ENCODE measurements at regions not wholly inside any gene's neighbourhood (a gene's known extent, or its start where the extent isn't known, plus 50 kb on each side); places are given as distances from the start of the nearest gene placed in this dataset.

- no peak for DNase-seq
These were observed 493.1 kb downstream of the ZNF608 start for GRCh38 chr5:124253203-124253810.

DNA sequence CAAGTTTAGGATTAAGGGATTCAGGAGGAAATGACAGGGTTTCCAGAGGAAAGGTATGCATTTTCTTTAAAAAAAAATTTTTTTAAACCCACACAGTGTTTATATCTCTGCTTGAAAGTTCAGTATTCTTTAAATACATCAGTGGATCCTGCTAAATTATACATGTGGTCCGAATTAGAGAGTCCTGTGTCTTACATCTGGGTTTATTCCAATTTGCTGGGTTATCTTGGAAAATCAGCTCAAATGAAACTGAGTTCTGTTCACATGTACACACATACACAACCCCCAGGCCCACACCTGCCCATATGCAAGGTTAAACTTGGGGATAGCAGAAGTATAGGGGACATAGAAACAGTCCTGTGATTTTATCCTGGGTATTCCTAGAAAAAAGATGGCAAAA is 493.7 kb downstream of the ZNF608 start:
- DNase-seq, result no peak

DNA sequence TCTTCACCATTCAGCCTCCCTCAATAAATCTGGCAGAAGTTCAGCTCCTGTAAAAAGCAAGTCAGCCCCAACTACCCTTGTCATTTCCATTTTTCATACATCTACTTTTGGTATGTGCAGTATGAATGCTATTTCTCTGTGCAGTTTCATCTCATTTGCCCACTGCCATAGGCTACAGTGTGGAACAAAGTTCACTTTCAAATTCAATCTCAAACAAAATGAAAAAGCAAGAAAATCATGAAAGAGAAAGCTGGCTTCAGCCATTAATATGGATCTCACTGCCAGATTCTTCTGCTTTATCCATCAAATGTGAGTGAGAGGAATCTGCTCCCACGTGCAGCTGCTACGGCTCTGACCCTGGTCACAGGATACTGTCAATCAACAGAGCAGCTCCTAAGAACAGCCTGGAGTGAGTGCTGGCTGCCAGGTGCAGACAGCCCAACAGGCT is 494.2 kb downstream of the ZNF608 start:
- no peak for DNase-seq

- no peak for DNase-seq
These were observed 501.2 kb downstream of the ZNF608 start for GRCh38 chr5:124245276-124245675.

DNA sequence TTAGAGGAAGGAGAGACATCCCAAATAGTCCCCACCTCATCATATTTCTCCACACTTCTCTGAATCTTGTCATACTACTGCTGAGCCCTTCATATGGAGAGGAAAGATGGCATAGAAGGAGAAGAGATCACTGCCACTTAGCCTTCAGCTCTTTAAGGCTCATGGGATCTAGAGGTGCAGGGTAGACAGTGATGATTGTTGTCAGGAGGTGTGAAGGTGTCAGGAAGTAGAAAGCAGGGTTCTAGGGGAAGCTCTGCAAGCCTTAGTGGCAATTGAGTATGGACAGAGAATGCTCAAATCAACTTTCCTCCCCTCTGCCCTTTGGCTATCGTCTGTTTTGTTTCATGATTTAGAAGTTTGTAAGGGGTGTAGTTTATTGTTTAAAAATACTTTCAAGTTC is 505.7 kb downstream of the ZNF608 start:
- no peak for DNase-seq

DNA sequence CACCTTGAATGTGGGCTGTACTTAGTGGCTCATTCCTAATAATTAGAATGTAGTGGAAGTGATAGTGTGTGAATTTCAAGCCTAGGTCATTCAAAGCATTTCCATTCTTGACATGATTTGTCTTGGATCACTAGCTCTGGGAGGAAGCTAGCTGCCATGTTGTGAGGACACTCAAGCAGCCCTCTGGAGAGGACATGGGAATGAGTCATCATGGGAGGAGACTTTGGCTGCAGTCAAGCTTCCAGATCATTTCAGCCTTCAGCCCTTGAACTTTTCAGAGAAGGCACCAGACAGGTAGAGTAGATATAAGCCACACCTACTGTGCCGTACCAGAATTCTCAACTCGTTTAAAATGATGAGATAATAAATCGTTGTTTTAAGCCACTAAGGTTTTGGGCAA is 506.9 kb downstream of the ZNF608 start:
- DNase-seq, result no peak

DNA sequence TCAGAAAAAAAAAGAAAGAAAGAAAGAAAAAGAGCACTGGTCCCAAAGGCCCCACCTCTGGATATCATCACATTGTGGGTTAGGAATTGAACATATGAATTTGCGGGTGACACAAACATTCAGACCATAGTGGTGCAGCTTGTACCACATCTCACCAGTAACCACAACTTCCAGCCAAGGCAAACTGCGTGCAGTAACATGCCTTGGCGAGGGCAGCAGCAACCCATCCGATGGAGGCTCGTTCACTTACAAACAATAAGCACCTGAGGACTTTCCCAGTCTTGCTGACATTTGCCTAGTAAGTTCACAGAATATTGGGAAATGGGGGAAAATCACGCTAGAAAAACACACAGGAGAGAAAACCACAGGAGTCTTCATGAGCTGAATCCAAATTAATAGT is 508.1 kb downstream of the ZNF608 start:
- DNase-seq, result no peak

DNA sequence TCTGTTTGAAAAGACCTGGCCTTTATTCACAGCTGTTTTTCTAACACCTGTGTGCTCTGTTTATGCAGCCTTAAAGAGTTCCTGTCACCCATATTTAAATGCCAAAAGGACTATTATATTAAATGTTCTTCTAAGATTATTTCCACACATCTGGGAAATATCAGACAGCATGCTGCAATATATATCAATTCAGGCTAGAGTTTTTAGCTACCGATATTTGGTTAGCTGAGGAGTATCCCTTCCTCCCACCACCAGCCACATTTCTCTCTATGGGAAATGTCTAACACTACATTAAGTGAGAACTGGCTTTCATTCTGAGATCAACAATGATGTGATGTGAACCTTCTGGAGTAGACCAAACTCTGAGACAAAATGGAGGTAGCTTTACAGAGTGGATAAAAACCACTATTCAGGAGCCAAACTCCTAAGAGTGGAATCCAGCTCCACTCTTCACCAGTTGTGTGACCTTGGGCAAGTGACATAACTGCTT is 509.2 kb downstream of the ZNF608 start:
- DNase-seq, result no peak

GRCh38 chr5:124236361-124237205 is 509.9 kb downstream of the ZNF608 start:
- DNase-seq, result no peak

- DNase-seq, result no peak
These were observed 510.9 kb downstream of the ZNF608 start for GRCh38 chr5:124235576-124235975.

- no peak for DNase-seq
These were observed 511.5 kb downstream of the ZNF608 start for GRCh38 chr5:124234770-124235562.

GRCh38 chr5:124234022-124234769 is 512.2 kb downstream of the ZNF608 start:
- no peak for DNase-seq

DNA sequence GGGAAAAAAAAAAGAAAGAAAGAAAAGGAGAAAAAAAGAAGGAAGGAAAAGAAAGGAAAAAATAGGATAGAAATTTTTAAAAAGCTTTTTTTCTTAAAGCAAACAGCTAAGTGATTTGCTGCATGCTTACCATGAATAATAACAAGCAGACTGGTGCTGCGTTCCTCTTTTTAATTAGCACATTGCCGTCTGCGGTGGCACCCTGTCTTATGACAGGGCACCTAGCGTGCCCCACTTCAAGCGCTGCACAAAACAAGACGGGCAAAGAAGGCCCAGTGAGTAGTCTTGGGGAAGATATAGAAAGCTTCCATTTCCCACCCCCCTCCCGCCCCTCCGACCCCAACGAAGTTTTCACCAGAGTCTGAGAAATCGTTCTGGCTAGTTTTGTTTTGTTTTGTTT is 513.9 kb downstream of the ZNF608 start:
- DNase-seq, result no peak

GRCh38 chr5:124231802-124232201 is 514.6 kb downstream of the ZNF608 start:
- DNase-seq, result no peak

DNA sequence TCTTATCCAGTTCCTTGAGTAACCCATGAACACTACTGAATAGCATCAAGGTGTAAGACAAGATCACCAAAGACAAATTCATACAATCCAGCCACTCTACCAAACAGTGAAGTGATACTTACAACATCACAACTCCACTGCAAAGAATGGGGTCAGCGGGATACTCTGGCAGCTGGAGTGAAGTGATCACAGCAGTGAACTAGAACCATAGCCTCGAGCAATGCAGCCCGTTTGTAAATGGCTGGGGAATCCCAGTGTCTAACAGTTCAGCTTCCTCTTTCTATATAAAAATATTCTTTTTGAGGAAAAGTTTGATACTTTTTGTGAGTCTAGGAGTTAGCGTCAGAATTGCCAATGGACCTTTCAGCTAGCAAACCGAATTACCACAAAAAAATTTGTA is 515.2 kb downstream of the ZNF608 start:
- DNase-seq, result no peak

DNA sequence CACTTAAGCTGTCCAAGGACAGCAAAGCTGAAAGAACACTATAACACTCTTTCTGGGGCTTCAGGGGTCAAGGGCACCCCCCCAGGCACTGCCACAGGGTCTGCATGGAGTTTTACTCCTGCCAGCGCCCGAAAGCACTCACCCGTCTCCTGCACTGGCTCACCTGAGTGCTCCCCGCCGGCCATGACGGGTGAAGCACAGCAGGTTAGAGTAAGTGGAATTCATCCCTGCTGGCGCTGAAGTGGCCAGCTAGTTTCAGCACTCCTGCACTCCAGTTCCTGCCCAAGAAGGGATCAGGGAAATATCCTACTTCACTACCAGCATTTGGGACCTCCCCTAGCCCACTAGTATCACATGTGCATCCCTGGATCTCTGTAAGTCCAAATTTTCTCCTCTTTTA is 516.0 kb downstream of the ZNF608 start:
- no peak for DNase-seq

GRCh38 chr5:124229352-124229751 is 517.1 kb downstream of the ZNF608 start:
- no peak for DNase-seq

- no peak for DNase-seq
These were observed 518.5 kb downstream of the ZNF608 start for GRCh38 chr5:124227914-124228313.

- no peak for DNase-seq
These were observed 526.0 kb downstream of the ZNF608 start for GRCh38 chr5:124220418-124220817.

DNA sequence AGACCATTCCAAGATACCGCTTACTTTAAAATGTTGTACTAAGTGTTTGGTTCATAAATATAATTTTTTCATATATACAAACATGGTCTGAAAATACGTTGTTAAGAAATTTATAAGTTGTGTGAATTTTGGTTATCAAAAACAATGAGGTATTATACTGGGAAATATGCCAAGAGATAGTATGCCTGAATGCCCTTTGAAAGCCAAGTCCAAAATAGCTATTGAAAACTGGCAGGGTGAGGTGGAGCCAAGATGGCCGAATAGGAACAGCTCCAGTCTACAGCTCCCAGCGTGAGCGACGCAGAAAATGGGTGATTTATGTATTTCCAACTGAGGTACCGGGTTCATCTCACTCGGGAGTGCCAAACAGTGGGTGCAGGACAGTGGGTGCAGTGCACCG is 533.5 kb downstream of the ZNF608 start:
- DNase-seq, result no peak

DNA sequence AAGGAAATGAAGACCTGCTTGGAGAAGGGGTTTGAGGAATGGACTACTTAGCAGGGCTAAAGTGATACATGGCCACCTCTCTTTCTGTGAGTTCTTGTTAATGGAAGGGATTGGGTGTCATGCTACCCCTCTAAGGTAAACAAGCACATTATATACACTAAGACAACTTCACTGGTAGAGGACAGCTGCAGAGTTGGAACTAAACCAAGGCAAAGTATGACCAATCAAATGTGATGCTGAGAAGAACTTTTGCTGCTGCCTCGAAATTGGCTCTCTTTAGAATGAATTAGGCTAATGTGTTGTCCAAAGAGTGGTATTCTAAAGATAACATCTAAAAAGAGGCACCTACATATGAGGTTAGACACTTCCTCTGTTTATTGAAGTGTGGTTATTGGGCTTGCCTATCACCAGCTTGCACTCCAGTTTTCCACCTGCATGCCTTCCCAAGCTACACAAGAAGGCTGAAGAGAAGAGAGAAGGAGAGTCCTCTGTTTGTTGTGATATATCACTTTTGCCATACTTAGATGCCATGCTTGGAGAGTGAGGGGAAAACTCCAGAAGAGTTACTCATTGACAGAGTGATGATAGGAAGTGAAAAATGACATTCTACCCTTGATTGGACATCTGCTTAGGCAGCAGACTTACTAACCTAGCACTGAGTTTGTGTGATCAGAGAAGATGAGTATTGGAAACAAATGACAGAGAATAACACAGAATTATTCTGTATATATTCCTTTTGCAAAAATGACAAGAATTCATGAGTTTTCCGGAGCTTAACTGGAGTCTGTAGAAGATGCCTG is 536.1 kb downstream of the ZNF608 start:
- no peak for DNase-seq

- no peak for DNase-seq
These were observed 539.3 kb downstream of the ZNF608 start for GRCh38 chr5:124207118-124207517.
